ENCODE measurements at regions not wholly inside any gene's neighbourhood (a gene's known extent, or its start where the extent isn't known, plus 50 kb on each side); places are given as distances from the start of the nearest gene placed in this dataset.

DNA sequence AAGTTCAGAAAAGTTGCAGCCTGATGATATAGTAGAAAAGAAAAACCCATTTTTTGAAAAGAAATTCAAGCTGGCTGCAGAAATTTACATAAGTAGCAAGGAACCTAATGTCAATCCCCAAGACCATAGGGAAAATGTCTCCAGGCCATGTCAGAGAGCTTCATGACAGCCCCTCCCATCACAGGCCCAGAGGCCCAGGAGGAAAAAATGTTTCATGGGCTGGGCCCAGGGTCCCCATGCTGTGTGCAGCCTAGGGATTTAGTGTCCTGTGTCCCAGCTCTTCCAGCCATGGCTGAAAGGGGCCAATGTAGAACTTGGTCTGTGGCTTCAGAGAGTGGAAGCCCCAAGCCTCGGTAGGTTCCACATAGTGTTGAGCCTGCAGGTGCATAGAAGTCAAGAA is 220.3 kb downstream of the CSNK1G3 start:
- TF ChIP-seq POLR2AphosphoS5 (IDR thresholded peaks at IDR 0.05; ENCODE audit: low read depth, low read length) (no peak), CTCF (IDR thresholded peaks at IDR 0.05) (no peak), JUND (IDR thresholded peaks at IDR 0.05) (no peak), TEAD4 (IDR thresholded peaks at IDR 0.05; ENCODE audit: borderline replicate concordance, insufficient read depth) (no peak), CHD2 (IDR thresholded peaks at IDR 0.05; ENCODE audit: low read length, partially characterized antibody) (no peak)
- TF ChIP-seq, protein P1, sequence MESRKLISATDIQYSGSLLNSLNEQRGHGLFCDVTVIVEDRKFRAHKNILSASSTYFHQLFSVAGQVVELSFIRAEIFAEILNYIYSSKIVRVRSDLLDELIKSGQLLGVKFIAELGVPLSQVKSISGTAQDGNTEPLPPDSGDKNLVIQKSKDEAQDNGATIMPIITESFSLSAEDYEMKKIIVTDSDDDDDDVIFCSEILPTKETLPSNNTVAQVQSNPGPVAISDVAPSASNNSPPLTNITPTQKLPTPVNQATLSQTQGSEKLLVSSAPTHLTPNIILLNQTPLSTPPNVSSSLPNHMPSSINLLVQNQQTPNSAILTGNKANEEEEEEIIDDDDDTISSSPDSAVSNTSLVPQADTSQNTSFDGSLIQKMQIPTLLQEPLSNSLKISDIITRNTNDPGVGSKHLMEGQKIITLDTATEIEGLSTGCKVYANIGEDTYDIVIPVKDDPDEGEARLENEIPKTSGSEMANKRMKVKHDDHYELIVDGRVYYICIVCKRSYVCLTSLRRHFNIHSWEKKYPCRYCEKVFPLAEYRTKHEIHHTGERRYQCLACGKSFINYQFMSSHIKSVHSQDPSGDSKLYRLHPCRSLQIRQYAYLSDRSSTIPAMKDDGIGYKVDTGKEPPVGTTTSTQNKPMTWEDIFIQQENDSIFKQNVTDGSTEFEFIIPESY (IDR thresholded peaks at IDR 0.05; ENCODE audit: borderline replicate concordance, low read depth) = no peak

Data from SK-N-SH (cell line).